H1 (cell line): ENCODE measurements at regions not wholly inside any gene's neighbourhood (a gene's known extent, or its start where the extent isn't known, plus 50 kb on each side); places are given as distances from the start of the nearest gene placed in this dataset.

ENCODE experiments used
- POU5F1 ChIP-seq: IDR thresholded peaks from 2 replicates; pipeline ENCODE4 v1.6.1; 2011; ENCODE audit warnings: low read depth, mild to moderate bottlenecking, low read length, moderate library complexity
- TF ChIP-seq, protein P1 (sequence below): IDR thresholded peaks from 2 replicates; pipeline ENCODE4 v1.6.1; 2012; ENCODE audit warnings: low read length, inconsistent platforms

DNA sequence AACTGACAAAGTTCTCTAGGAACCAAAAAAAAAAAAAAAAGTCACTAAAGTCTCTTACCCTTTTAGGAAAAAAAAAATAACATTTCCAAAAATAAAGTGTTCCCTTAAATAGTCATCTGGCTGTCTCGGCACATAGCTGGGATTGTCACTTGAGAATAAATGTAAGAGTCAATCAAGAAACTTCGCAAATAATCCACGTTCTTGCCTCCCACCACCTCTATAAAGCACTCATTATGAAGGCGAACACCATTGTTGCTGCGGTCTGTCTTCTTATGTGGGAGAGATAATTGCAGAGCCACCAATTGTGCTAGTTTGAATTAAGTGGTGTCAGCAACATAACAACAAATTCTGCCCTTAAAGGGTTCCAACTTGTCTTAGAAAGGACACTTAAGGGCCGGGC, 163.7 kb downstream of the FBXO15 start (continued):
- TF ChIP-seq POU5F1: no peak
- TF ChIP-seq, protein P1, sequence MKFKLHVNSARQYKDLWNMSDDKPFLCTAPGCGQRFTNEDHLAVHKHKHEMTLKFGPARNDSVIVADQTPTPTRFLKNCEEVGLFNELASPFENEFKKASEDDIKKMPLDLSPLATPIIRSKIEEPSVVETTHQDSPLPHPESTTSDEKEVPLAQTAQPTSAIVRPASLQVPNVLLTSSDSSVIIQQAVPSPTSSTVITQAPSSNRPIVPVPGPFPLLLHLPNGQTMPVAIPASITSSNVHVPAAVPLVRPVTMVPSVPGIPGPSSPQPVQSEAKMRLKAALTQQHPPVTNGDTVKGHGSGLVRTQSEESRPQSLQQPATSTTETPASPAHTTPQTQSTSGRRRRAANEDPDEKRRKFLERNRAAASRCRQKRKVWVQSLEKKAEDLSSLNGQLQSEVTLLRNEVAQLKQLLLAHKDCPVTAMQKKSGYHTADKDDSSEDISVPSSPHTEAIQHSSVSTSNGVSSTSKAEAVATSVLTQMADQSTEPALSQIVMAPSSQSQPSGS: no peak
- TF ChIP-seq, all 59 proteins: peak for 0
